ENCODE measurements at regions not wholly inside any gene's neighbourhood (a gene's known extent, or its start where the extent isn't known, plus 50 kb on each side); places are given as distances from the start of the nearest gene placed in this dataset.

GRCh38 chr22:49476800-49477400 lies 350.8 kb downstream of the BRD1 start:
- TF ChIP-seq POLR2AphosphoS5 (IDR thresholded peaks at IDR 0.05) (no peak), POLR2A (IDR thresholded peaks at IDR 0.05) (no peak), EP300 (IDR thresholded peaks at IDR 0.05) (no peak)
- TF ChIP-seq, protein P1, sequence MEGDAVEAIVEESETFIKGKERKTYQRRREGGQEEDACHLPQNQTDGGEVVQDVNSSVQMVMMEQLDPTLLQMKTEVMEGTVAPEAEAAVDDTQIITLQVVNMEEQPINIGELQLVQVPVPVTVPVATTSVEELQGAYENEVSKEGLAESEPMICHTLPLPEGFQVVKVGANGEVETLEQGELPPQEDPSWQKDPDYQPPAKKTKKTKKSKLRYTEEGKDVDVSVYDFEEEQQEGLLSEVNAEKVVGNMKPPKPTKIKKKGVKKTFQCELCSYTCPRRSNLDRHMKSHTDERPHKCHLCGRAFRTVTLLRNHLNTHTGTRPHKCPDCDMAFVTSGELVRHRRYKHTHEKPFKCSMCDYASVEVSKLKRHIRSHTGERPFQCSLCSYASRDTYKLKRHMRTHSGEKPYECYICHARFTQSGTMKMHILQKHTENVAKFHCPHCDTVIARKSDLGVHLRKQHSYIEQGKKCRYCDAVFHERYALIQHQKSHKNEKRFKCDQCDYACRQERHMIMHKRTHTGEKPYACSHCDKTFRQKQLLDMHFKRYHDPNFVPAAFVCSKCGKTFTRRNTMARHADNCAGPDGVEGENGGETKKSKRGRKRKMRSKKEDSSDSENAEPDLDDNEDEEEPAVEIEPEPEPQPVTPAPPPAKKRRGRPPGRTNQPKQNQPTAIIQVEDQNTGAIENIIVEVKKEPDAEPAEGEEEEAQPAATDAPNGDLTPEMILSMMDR (IDR thresholded peaks at IDR 0.05): no peak
- no peak for DNase-seq
- intact Hi-C loops (cut with DNase I): no loop called here
- H3K27me3 ChIP-seq: peaks cover 0 to 34% (median 8%) of the 10 kb centered on the region in 3 donors
- H3K4me1 ChIP-seq: peaks cover 0 to 4% (median 0%) of the 10 kb centered on the region in 4 donors
- no peak overlapping the region for H3K4me3 ChIP-seq
- no peaks in the 10 kb centered on the region for H3K9me3 ChIP-seq
- no peaks in the 10 kb centered on the region for H3K36me3 ChIP-seq
- H3K27ac ChIP-seq: no peak overlapping the region

GRCh38 chr22:49476176-49476575 lies 351.5 kb downstream of the BRD1 start:
- H3K27ac ChIP-seq: no peak overlapping the region
- peaks cover 0 to 26% (median under 1%) of the 10 kb centered on the region in 3 donors for H3K27me3 ChIP-seq
- no peaks in the 10 kb centered on the region for H3K4me1 ChIP-seq
- TF ChIP-seq EP300 (IDR thresholded peaks at IDR 0.05): no peak
- no peak for TF ChIP-seq POLR2A (IDR thresholded peaks at IDR 0.05)
- TF ChIP-seq POLR2AphosphoS5 (IDR thresholded peaks at IDR 0.05): no peak
- TF ChIP-seq, protein P1 (IDR thresholded peaks at IDR 0.05): no peak
- no peaks in the 10 kb centered on the region for H3K36me3 ChIP-seq
- 76 to 81% methylated on average over 5 of the region's 5 CpGs for WGBS, 2 donors
- no peak overlapping the region for H3K4me3 ChIP-seq
- no peak for DNase-seq
- intact Hi-C loops (cut with DNase I): no loop called here
- H3K9me3 ChIP-seq: no peaks in the 10 kb centered on the region

GRCh38 chr22:49475253-49475652 lies 352.4 kb downstream of the BRD1 start:
- no peaks in the 10 kb centered on the region for H3K4me1 ChIP-seq
- H3K36me3 ChIP-seq: no peaks in the 10 kb centered on the region
- no peak overlapping the region for H3K4me3 ChIP-seq
- intact Hi-C loops (cut with DNase I): no loop called here
- no peaks in the 10 kb centered on the region for H3K9me3 ChIP-seq
- TF ChIP-seq EP300 (IDR thresholded peaks at IDR 0.05): no peak
- DNase-seq: no peak
- no peak overlapping the region for H3K27ac ChIP-seq
- peaks cover 0 to 20% (median 0%) of the 10 kb centered on the region in 3 donors for H3K27me3 ChIP-seq
- WGBS, 2 donors: 68 to 75% methylated on average over 5 of the region's 5 CpGs

GRCh38 chr22:49473286-49473685 lies 354.4 kb downstream of the BRD1 start:
- H3K9me3 ChIP-seq: no peaks in the 10 kb centered on the region
- no peak overlapping the region for H3K27ac ChIP-seq
- H3K4me3 ChIP-seq: no peak overlapping the region
- intact Hi-C loops (cut with DNase I): no loop called here
- no peak for DNase-seq
- 58 to 77% methylated on average over 11 of the region's 11 CpGs for WGBS, 2 donors
- no peaks in the 10 kb centered on the region for H3K36me3 ChIP-seq
- peaks cover 0 to 20% (median 0%) of the 10 kb centered on the region in 3 donors for H3K27me3 ChIP-seq
- no peak for TF ChIP-seq EP300 (IDR thresholded peaks at IDR 0.05)
- TF ChIP-seq POLR2A (IDR thresholded peaks at IDR 0.05): no peak
- TF ChIP-seq, protein P1 (IDR thresholded peaks at IDR 0.05): no peak
- TF ChIP-seq POLR2AphosphoS5 (IDR thresholded peaks at IDR 0.05): no peak
- no peaks in the 10 kb centered on the region for H3K4me1 ChIP-seq

- intact Hi-C loops (cut with DNase I): no loop called here
- Histone ChIP-seq H3K36me3 (no peaks in the 10 kb centered on the region), H3K4me3 (no peak overlapping the region), H3K4me1 (no peaks in the 10 kb centered on the region), H3K9me3 (no peaks in the 10 kb centered on the region), H3K27me3 (peaks cover 0 to 37% (median 0%) of the 10 kb centered on the region in 3 donors), H3K27ac (no peak overlapping the region)
- DNase-seq: no peak
- WGBS, 2 donors: 73 to 87% methylated on average over 15 of the region's 15 CpGs
- TF ChIP-seq, protein P1 (IDR thresholded peaks at IDR 0.05): no peak
- TF ChIP-seq POLR2AphosphoS5 (IDR thresholded peaks at IDR 0.05): no peak
- TF ChIP-seq EP300 (IDR thresholded peaks at IDR 0.05): no peak
- TF ChIP-seq POLR2A (IDR thresholded peaks at IDR 0.05): no peak
Observed at GRCh38 chr22:49470741-49471503, 356.8 kb downstream of the BRD1 start.
